ENCODE measurements at regions not wholly inside any gene's neighbourhood (a gene's known extent, or its start where the extent isn't known, plus 50 kb on each side); places are given as distances from the start of the nearest gene placed in this dataset.

GRCh38 chr16:26993511-26993910 lies 73.2 kb upstream of the C16orf82 start:
- Histone ChIP-seq H3K4me3 (ENCODE audit: low read depth, low read length) (no peak overlapping the region), H3K36me3 (ENCODE audit: control insufficient read depth, insufficient read depth, low read length) (no peaks in the 10 kb centered on the region), H3K4me1 (no peaks in the 10 kb centered on the region), H3K9me3 (no peaks in the 10 kb centered on the region), H3K27me3 (replicated peaks; ENCODE audit: control insufficient read depth, insufficient read depth, low read length) (no peaks in the 10 kb centered on the region; the same call in 1 of the 2 replicates)
- Mint-ChIP-seq H3K4me3 (ENCODE audit: unreplicated experiment) (no peak overlapping the region), H3K4me1 (ENCODE audit: low read depth, unreplicated experiment) (no peaks in the 10 kb centered on the region), H3K27me3 (ENCODE audit: insufficient read depth, unreplicated experiment) (peaks cover 9% of the 10 kb centered on the region), H3K27ac (ENCODE audit: unreplicated experiment) (no peak overlapping the region), H3K36me3 (ENCODE audit: insufficient read depth, unreplicated experiment) (no peaks in the 10 kb centered on the region), H3K9me3 (ENCODE audit: unreplicated experiment) (no peaks in the 10 kb centered on the region)
- BruUV-seq (replicated peaks) = no TSS peak
- POLR2A ChIA-PET = no interaction called here
- CTCF ChIA-PET = no interaction called here
- no peak for DNase-seq
- intact Hi-C loops (cut with micrococcal nuclease; ENCODE audit: unreplicated experiment) = no loop called here
- TF ChIP-seq, protein P1, sequence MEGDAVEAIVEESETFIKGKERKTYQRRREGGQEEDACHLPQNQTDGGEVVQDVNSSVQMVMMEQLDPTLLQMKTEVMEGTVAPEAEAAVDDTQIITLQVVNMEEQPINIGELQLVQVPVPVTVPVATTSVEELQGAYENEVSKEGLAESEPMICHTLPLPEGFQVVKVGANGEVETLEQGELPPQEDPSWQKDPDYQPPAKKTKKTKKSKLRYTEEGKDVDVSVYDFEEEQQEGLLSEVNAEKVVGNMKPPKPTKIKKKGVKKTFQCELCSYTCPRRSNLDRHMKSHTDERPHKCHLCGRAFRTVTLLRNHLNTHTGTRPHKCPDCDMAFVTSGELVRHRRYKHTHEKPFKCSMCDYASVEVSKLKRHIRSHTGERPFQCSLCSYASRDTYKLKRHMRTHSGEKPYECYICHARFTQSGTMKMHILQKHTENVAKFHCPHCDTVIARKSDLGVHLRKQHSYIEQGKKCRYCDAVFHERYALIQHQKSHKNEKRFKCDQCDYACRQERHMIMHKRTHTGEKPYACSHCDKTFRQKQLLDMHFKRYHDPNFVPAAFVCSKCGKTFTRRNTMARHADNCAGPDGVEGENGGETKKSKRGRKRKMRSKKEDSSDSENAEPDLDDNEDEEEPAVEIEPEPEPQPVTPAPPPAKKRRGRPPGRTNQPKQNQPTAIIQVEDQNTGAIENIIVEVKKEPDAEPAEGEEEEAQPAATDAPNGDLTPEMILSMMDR (IDR thresholded peaks at IDR 0.05; ENCODE audit: insufficient read depth in 1 of 2, low read depth in 1 of 2, low read length in 1 of 2, severe bottlenecking in 1 of 2, unreplicated experiment in 1 of 2) = no peak

DNA sequence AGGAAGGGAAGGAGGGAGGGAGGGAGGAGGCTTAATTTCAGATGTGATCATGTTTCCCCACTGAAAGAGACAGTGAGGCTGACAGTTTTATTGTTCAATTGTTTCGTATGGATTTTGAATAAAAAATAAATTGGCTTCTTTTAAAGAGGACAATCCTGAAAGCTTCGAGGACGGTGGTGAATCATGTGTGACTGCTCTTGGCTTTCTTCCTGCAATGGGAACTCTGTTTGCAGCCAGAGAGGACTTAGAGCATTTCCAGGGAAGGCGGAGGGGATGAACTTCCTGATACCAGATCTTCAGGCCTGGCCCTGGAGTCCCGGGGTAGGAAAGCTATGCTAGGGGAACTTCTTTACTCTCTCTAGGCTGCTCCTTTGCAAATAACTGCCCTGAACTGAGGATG lies 72.8 kb upstream of the C16orf82 start:
- Mint-ChIP-seq H3K9me3 (ENCODE audit: unreplicated experiment) (no peaks in the 10 kb centered on the region), H3K4me1 (ENCODE audit: low read depth, unreplicated experiment) (no peaks in the 10 kb centered on the region), H3K36me3 (ENCODE audit: insufficient read depth, unreplicated experiment) (no peaks in the 10 kb centered on the region), H3K27me3 (ENCODE audit: insufficient read depth, unreplicated experiment) (peaks cover 14% of the 10 kb centered on the region), H3K27ac (ENCODE audit: unreplicated experiment) (no peak overlapping the region), H3K4me3 (ENCODE audit: unreplicated experiment) (no peak overlapping the region)
- H3K27me3 ChIP-seq (replicated peaks; ENCODE audit: control insufficient read depth, insufficient read depth, low read length) = no peaks in the 10 kb centered on the region; the same call in 1 of the 2 replicates
- TF ChIP-seq, protein P1 (IDR thresholded peaks at IDR 0.05; ENCODE audit: insufficient read depth in 1 of 2, low read depth in 1 of 2, low read length in 1 of 2, severe bottlenecking in 1 of 2, unreplicated experiment in 1 of 2) = no peak
- H3K36me3 ChIP-seq (ENCODE audit: control insufficient read depth, insufficient read depth, low read length) = no peaks in the 10 kb centered on the region
- CTCF ChIA-PET = no interaction called here
- no TSS peak for BruUV-seq (replicated peaks)
- no peak overlapping the region for H3K4me3 ChIP-seq (ENCODE audit: low read depth, low read length)
- no peaks in the 10 kb centered on the region for H3K4me1 ChIP-seq
- POLR2A ChIA-PET = no interaction called here
- H3K9me3 ChIP-seq = no peaks in the 10 kb centered on the region
- DNase-seq = no peak
- intact Hi-C loops (cut with micrococcal nuclease; ENCODE audit: unreplicated experiment) = no loop called here

DNA sequence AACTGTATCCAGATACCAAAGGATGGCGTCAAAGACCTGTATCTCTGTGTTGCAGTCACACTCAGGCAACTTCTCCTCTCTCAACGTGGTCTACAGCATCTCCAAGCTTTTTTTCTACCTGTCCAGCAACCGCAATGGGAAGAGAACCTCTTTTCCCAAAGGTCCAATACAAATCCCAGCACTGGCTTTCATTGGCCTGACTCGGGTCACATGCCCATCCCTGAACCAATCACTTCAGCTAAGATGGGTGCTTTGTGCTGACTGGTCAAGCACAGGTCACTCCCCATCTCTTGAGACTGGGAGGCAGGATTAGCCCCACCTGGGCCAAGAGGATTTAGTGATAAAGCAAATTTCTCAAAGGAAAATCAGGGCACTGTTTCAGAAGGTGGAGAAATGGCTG lies 71.2 kb upstream of the C16orf82 start:
- Mint-ChIP-seq H3K36me3 (ENCODE audit: insufficient read depth, unreplicated experiment) (no peaks in the 10 kb centered on the region), H3K27me3 (ENCODE audit: insufficient read depth, unreplicated experiment) (peaks cover 14% of the 10 kb centered on the region), H3K4me3 (ENCODE audit: unreplicated experiment) (no peak overlapping the region), H3K27ac (ENCODE audit: unreplicated experiment) (no peak overlapping the region), H3K4me1 (ENCODE audit: low read depth, unreplicated experiment) (no peaks in the 10 kb centered on the region), H3K9me3 (ENCODE audit: unreplicated experiment) (no peaks in the 10 kb centered on the region)
- no peak overlapping the region for H3K4me3 ChIP-seq (ENCODE audit: low read depth, low read length)
- no TSS peak for BruUV-seq (replicated peaks)
- H3K27me3 ChIP-seq (replicated peaks; ENCODE audit: control insufficient read depth, insufficient read depth, low read length) = no peaks in the 10 kb centered on the region; the same call in 1 of the 2 replicates
- POLR2A ChIA-PET = no interaction called here
- no peaks in the 10 kb centered on the region for H3K9me3 ChIP-seq
- H3K4me1 ChIP-seq = no peaks in the 10 kb centered on the region
- TF ChIP-seq, protein P1 (IDR thresholded peaks at IDR 0.05; ENCODE audit: insufficient read depth in 1 of 2, low read depth in 1 of 2, low read length in 1 of 2, severe bottlenecking in 1 of 2, unreplicated experiment in 1 of 2) = no peak
- CTCF ChIA-PET = no interaction called here
- intact Hi-C loops (cut with micrococcal nuclease; ENCODE audit: unreplicated experiment) = no loop called here
- DNase-seq = no peak
- no peaks in the 10 kb centered on the region for H3K36me3 ChIP-seq (ENCODE audit: control insufficient read depth, insufficient read depth, low read length)
